Neural progenitor cell (in vitro differentiated cells): ENCODE measurements at regions not wholly inside any gene's neighbourhood (a gene's known extent, or its start where the extent isn't known, plus 50 kb on each side); places are given as distances from the start of the nearest gene placed in this dataset.
A peak's percentile ranks its signal among the peaks of the same experiment; 100 is the strongest.

ENCODE experiments used
- DNase-seq: peaks from one replicate; pipeline ENCODE4 v3.0.0-alpha.2; 2016; ENCODE audit warnings: low spot score
- H2AFZ ChIP-seq: fragments of 200-600 bp; sonication (generic); replicated peaks from 2 replicates; pipeline ENCODE4 v1.6.1; 2016; ENCODE audit warnings: antibody characterized with exemption
- H3F3A ChIP-seq: fragments of 200-600 bp; sonication (generic); 2 replicates; pipeline ENCODE4 v1.6.1; 2016; ENCODE audit warnings: antibody characterized with exemption, low read depth
- H3K27ac ChIP-seq: fragments of 200-600 bp; sonication (generic); 2 replicates; pipeline ENCODE4 v1.5.1; 2016; ENCODE audit warnings: mild to moderate bottlenecking
- H3K27me3 ChIP-seq: fragments of 200-600 bp; sonication (generic); 2 replicates; pipeline ENCODE4 v1.6.1; 2016; ENCODE audit warnings: mild to moderate bottlenecking, moderate library complexity
- H3K36me3 ChIP-seq: fragments of 200-600 bp; sonication (generic); 2 replicates; pipeline ENCODE4 v1.5.1; 2016
- H3K4me1 ChIP-seq: fragments of 200-600 bp; sonication (generic); 2 replicates; pipeline ENCODE4 v1.6.1; 2016; ENCODE audit warnings: mixed run types
- H3K4me2 ChIP-seq: fragments of 200-600 bp; sonication (generic); 2 replicates; pipeline ENCODE4 v1.6.1; 2016
- H3K4me3 ChIP-seq: fragments of 200-600 bp; sonication (generic); 2 replicates; pipeline ENCODE4 v1.5.1; 2016
- H3K79me2 ChIP-seq: fragments of 200-600 bp; sonication (generic); 2 replicates; pipeline ENCODE4 v1.6.1; 2016; ENCODE audit warnings: low read depth
- H3K9ac ChIP-seq: fragments of 200-600 bp; sonication (generic); 2 replicates; pipeline ENCODE4 v1.6.1; 2016
- H3K9me3 ChIP-seq: fragments of 200-600 bp; sonication (generic); 2 replicates; pipeline ENCODE4 v1.5.1; 2016; ENCODE audit warnings: low read depth
- H4K20me1 ChIP-seq: fragments of 200-600 bp; sonication (generic); 2 replicates; pipeline ENCODE4 v1.6.1; 2016; ENCODE audit warnings: low read depth
- H3K27ac Mint-ChIP-seq: 3 replicates; pipeline ENCODE4 v1.8.0; 2021; ENCODE audit warnings: mixed read lengths
- H3K27me3 Mint-ChIP-seq: 2 replicates; pipeline ENCODE4 v1.8.0; 2022; ENCODE audit warnings: low read depth, mild to moderate bottlenecking, inconsistent platforms, moderate library complexity, mixed read lengths; ENCODE audit not compliant: insufficient read depth
- H3K36me3 Mint-ChIP-seq: 3 replicates; pipeline ENCODE4 v1.8.0; 2021; ENCODE audit warnings: mixed read lengths
- H3K4me1 Mint-ChIP-seq: 3 replicates; pipeline ENCODE4 v1.8.0; 2021; ENCODE audit warnings: mixed read lengths
- H3K4me3 Mint-ChIP-seq: 3 replicates; pipeline ENCODE4 v1.8.0; 2021; ENCODE audit warnings: mild to moderate bottlenecking, moderate library complexity, mixed read lengths
- H3K9me3 Mint-ChIP-seq: 3 replicates; pipeline ENCODE4 v1.8.0; 2020; ENCODE audit warnings: mixed read lengths
- EZH2 ChIP-seq: fragments of 200-600 bp; sonication (generic); IDR thresholded peaks from 2 replicates; pipeline ENCODE4 v1.6.1; 2017; ENCODE audit warnings: antibody characterized with exemption, mild to moderate bottlenecking, moderate library complexity
- EZH2phosphoT487 ChIP-seq: fragments of 200-600 bp; sonication (generic); IDR thresholded peaks from 2 replicates; pipeline ENCODE4 v1.6.1; 2017; ENCODE audit warnings: antibody characterized with exemption
- TF ChIP-seq, protein P1 (sequence below): fragments of 200-600 bp; sonication (generic); IDR thresholded peaks from 2 replicates; pipeline ENCODE4 v1.5.1; 2017; ENCODE audit warnings: antibody characterized with exemption, mild to moderate bottlenecking

DNA sequence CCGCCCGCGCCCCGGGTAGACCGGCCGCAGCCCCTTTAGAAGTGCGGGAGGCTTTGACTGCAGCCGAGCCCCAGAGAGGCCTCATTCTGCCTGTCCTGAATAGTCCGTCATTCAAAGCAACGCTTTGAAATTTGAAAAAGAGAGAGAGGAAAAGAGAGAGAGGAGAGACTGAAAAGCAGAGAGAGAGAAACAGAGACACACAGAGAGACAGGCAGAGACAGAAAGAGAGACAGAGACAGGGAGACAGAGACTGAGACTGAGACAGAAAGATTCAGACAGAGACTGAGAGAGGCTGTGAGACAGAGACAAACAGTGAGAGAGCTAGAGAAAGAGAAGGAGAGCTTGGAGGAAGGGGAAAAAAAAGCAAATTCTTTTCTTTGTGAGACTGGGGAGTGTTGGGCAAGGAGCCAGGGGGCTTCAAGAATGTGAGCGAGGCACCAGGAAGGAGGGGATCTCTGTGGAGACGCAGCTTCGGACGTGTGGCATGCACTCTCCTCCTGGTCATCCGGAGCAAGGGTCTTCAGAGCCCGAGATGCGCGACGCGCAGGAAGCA lies 73.1 kb downstream of the MYCN start:
- peak; percentile 65 for DNase-seq
- Histone ChIP-seq H2AFZ (peak overlapping the region; percentile 56), H3K9me3 (no peaks in the 10 kb centered on the region), H4K20me1 (no peaks in the 10 kb centered on the region), H3K27ac (no peak overlapping the region), H3K4me3 (peak overlapping the region; percentile 10), H3K4me1 (peaks cover 17% of the 10 kb centered on the region), H3K36me3 (no peaks in the 10 kb centered on the region), H3K27me3 (peaks cover 14% of the 10 kb centered on the region), H3K9ac (no peak overlapping the region), H3K4me2 (peak overlapping the region; percentile 66), H3F3A (peaks cover 17% of the 10 kb centered on the region), H3K79me2 (no peaks in the 10 kb centered on the region)
- Mint-ChIP-seq H3K36me3 (no peaks in the 10 kb centered on the region), H3K27ac (peak overlapping the region; percentile 81), H3K4me1 (peaks cover 38% of the 10 kb centered on the region), H3K4me3 (peak overlapping the region; percentile 2), H3K9me3 (no peaks in the 10 kb centered on the region), H3K27me3 (peaks cover 12% of the 10 kb centered on the region)
- TF ChIP-seq EZH2phosphoT487 = no peak
- peak; percentile 27 for TF ChIP-seq EZH2

DNA sequence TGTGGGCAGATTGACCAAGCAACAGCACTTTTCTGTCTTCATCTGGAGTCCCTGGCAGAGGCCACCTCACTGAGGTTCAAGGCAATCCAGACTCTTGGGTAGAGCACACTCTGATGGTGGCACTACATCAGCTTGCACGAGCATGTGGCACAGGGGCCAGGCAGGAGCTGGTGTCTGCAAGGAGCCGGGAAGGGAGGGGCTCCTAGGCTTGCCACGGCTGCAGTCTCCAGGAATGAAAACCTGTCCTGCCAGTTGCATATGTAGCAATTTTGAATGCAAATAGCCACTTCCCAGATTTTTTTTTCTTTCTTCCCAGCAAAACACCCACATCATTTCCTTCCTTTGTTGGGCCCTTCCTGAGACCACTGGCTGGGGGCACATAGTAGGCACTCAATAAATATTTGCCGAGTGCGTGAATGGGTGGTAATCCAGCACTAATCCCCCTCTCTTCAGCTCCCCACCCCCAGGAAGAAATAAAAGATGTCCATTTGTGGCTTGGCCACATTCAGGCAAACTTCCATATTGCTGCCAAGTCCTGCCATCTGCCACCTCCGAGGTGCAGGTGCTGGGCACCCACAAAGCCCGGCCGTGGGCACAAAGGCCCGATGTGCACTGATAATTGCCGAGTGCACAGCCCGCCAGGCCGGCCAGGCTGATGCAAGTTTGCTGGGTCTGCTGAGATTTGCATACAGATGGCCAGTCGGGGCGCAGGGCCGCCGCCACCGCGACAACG lies 72.4 kb downstream of the MYCN start:
- Mint-ChIP-seq H3K27me3 (peaks cover 17% of the 10 kb centered on the region), H3K9me3 (no peaks in the 10 kb centered on the region), H3K4me1 (peaks cover 38% of the 10 kb centered on the region), H3K36me3 (no peaks in the 10 kb centered on the region), H3K4me3 (no peak overlapping the region), H3K27ac (peak overlapping the region; percentile 85)
- peaks cover 14% of the 10 kb centered on the region for H3K27me3 ChIP-seq
- no peaks in the 10 kb centered on the region for H4K20me1 ChIP-seq
- H3K27ac ChIP-seq = no peak overlapping the region
- peaks cover 17% of the 10 kb centered on the region for H3F3A ChIP-seq
- TF ChIP-seq, protein P1, sequence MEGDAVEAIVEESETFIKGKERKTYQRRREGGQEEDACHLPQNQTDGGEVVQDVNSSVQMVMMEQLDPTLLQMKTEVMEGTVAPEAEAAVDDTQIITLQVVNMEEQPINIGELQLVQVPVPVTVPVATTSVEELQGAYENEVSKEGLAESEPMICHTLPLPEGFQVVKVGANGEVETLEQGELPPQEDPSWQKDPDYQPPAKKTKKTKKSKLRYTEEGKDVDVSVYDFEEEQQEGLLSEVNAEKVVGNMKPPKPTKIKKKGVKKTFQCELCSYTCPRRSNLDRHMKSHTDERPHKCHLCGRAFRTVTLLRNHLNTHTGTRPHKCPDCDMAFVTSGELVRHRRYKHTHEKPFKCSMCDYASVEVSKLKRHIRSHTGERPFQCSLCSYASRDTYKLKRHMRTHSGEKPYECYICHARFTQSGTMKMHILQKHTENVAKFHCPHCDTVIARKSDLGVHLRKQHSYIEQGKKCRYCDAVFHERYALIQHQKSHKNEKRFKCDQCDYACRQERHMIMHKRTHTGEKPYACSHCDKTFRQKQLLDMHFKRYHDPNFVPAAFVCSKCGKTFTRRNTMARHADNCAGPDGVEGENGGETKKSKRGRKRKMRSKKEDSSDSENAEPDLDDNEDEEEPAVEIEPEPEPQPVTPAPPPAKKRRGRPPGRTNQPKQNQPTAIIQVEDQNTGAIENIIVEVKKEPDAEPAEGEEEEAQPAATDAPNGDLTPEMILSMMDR = peak; percentile 12
- no peak for TF ChIP-seq EZH2
- H3K4me1 ChIP-seq = peaks cover 17% of the 10 kb centered on the region
- peak overlapping the region; percentile 56 for H2AFZ ChIP-seq
- no peaks in the 10 kb centered on the region for H3K79me2 ChIP-seq
- H3K4me2 ChIP-seq = peak overlapping the region; percentile 66
- H3K36me3 ChIP-seq = no peaks in the 10 kb centered on the region
- no peaks in the 10 kb centered on the region for H3K9me3 ChIP-seq
- no peak overlapping the region for H3K9ac ChIP-seq
- DNase-seq = no peak
- peak overlapping the region; percentile 10 for H3K4me3 ChIP-seq

DNA sequence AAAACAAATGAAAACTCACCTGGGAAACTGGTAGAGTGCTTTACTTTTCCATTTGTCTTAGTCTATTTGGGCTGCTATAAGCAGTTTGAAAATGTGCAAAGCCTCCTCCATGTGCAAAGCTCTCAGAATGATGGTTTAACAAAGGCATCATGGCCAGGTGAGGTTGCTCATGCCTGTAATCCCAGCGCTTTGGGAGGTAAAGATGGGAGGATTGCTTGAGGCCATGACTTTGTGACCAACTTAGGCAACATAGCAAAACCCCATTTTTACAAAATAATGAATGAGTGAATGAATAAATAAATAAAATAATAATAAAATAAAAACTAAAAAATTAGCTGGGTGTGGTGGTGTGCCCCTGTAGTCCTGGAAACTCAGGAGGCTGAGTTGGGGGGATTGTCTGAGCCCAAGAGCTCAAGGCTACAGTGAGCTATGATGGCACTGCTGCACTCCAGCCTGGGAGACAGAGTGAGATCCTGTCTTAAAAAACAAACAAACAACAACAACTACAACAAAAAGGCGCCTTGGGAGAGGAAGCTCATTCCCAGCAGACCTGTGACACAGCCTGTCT lies 71.8 kb downstream of the MYCN start:
- Mint-ChIP-seq H3K4me1 (peaks cover 35% of the 10 kb centered on the region), H3K4me3 (no peak overlapping the region)

More for the DNA sequence above, 71.8 kb downstream of the MYCN start:
- H3K4me1 ChIP-seq = peaks cover 17% of the 10 kb centered on the region
- H3K9ac ChIP-seq = no peak overlapping the region
- DNase-seq = no peak
- Mint-ChIP-seq H3K9me3 (no peaks in the 10 kb centered on the region), H3K27ac (no peak overlapping the region), H3K27me3 (peaks cover 17% of the 10 kb centered on the region), H3K36me3 (no peaks in the 10 kb centered on the region)
- TF ChIP-seq EZH2phosphoT487 = no peak
- TF ChIP-seq EZH2 = no peak
- TF ChIP-seq, protein P1 = no peak
- no peaks in the 10 kb centered on the region for H3K36me3 ChIP-seq
- peaks cover 14% of the 10 kb centered on the region for H3K27me3 ChIP-seq
- H3K4me3 ChIP-seq = no peak overlapping the region
- no peak overlapping the region for H2AFZ ChIP-seq
- no peaks in the 10 kb centered on the region for H4K20me1 ChIP-seq
- H3K27ac ChIP-seq = no peak overlapping the region
- H3K4me2 ChIP-seq = no peak overlapping the region
- H3K9me3 ChIP-seq = no peaks in the 10 kb centered on the region
- peaks cover 17% of the 10 kb centered on the region for H3F3A ChIP-seq
- no peaks in the 10 kb centered on the region for H3K79me2 ChIP-seq
